H1 (cell line): ENCODE measurements at regions not wholly inside any gene's neighbourhood (a gene's known extent, or its start where the extent isn't known, plus 50 kb on each side); places are given as distances from the start of the nearest gene placed in this dataset.

ENCODE experiments used
- CBX8 ChIP-seq: fragments of 300-800, 300-1000 bp; sonication (generic); IDR thresholded peaks from 2 replicates; pipeline ENCODE4 v1.7.1; 2016; ENCODE audit warnings: low read depth, low read length, borderline replicate concordance
- KDM5A ChIP-seq: fragments of 200-600 bp; IDR thresholded peaks from 2 replicates; pipeline ENCODE4 v1.7.1; 2012; ENCODE audit warnings: mild to moderate bottlenecking, low read length, inconsistent platforms, mixed read lengths
- NANOG ChIP-seq: IDR thresholded peaks from 2 replicates; pipeline ENCODE4 v1.6.1; 2011; ENCODE audit warnings: low read length, low read depth, mild to moderate bottlenecking, inconsistent platforms; ENCODE audit not compliant: insufficient read depth, poor library complexity, severe bottlenecking
- RNF2 ChIP-seq: fragments of 200-900, 300-1000 bp; sonication (generic); IDR thresholded peaks from 2 replicates; pipeline ENCODE4 v1.7.1; 2016; ENCODE audit warnings: borderline replicate concordance, low read depth, mild to moderate bottlenecking, antibody characterized with exemption, low read length; ENCODE audit not compliant: poor library complexity, severe bottlenecking; ENCODE audit errors: missing control alignments
- TF ChIP-seq, protein P1 (sequence below): IDR thresholded peaks from 2 replicates; pipeline ENCODE4 v1.6.1; 2011; ENCODE audit warnings: low read depth, mild to moderate bottlenecking, low read length; ENCODE audit not compliant: insufficient read depth

DNA sequence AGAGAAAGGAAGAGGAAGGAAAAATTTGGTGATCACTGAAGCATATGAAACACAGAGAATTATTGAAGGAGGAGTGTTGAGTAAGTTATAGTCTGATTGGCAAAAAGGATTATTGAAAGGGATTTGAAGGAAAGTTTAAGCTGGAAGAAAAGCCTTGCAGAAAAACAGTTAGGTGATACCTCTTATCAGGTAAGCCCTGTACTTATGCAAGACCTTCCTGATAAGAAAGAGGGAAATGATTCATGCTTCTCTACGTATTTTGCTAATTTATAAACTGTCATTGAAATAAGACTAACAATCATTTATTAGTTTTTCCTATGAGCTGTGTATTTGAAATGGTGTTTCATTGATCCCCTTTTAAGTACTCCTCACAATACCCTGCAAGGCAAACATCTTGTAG lies 793.9 kb upstream of the NRXN1 start (continued):
- TF ChIP-seq RNF2 (no peak), NANOG (no peak), CBX8 (no peak), KDM5A (no peak)
- TF ChIP-seq, protein P1, sequence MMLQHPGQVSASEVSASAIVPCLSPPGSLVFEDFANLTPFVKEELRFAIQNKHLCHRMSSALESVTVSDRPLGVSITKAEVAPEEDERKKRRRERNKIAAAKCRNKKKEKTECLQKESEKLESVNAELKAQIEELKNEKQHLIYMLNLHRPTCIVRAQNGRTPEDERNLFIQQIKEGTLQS = no peak
